Hematopoietic multipotent progenitor cell treated with erythropoietin and hydrocortisone succinate and interleukin-3 and kit ligand, for 4 days (in vitro differentiated cells): ENCODE measurements at regions not wholly inside any gene's neighbourhood (a gene's known extent, or its start where the extent isn't known, plus 50 kb on each side); places are given as distances from the start of the nearest gene placed in this dataset.

Experiments used
- DNase-seq: peaks from one replicate; pipeline ENCODE4 v3.0.0-alpha.2; 2015

DNA sequence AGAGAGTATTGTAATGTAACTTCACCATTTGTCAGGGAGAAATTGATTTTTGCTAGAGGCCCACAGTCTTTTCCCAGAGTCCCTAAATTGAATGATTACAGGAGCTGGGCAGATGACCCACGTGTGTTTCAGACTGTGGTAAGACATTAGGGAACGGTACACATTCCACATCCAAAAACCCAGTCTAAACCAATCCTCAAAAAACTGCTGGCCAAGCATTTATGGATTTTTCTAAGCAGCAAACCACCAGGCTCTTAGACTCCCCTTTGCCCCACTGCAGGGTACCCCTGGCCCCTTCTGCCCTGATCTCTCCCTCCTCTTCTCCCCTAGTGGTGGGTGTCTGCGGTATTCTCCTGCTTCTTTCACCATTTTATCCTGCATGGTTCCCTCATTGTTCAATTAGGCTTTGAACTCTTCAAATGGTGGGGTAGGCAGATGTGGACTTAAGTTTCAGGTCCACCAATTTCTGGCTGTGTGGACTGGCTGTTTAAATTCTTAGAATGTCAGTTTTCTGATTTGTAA lies 135.5 kb upstream of the SORCS3 start:
- DNase-seq = no peak

DNA sequence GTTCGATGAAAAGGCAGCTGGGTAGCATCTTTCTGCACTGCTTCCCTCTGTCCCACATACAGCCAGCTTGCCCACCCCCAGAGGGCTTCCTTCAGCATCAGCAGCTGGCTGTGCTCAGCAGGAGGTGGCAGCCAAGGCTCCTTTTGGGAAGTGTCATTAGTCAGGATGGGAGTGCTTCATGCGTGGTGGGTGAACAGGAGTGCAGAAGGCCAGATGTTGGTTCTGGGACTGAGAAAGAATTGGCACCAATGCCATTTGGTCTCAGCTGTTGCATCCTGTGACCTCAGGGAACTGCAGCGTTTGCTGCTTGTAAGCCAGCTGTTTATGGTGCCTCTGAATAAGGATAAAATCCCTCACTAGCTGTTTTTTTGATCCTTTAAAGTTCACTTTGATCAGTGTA lies 131.1 kb upstream of the SORCS3 start:
- no peak for DNase-seq

- DNase-seq = no peak
Observed at GRCh38 chr10:104510644-104511043, 130.4 kb upstream of the SORCS3 start.

DNA sequence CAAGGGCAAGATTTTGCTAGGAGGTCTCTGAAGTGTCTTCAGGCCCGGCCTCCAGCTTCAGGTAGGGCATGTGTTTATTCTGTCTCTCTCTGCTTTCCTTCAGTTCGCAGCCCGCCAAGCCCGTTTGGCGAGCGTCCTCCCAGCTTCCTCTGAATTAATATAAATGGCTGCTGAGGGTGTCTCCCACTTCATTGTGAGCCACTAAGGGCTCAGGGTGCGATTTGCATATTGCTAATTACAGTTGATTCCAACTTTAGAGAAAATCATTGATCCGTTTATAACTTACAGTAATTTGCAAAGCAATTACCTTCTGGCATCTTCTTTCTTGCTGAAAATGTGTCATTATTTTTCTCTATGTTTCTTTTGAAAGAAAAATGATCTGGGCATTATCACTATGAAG lies 128.3 kb upstream of the SORCS3 start:
- no peak for DNase-seq

DNA sequence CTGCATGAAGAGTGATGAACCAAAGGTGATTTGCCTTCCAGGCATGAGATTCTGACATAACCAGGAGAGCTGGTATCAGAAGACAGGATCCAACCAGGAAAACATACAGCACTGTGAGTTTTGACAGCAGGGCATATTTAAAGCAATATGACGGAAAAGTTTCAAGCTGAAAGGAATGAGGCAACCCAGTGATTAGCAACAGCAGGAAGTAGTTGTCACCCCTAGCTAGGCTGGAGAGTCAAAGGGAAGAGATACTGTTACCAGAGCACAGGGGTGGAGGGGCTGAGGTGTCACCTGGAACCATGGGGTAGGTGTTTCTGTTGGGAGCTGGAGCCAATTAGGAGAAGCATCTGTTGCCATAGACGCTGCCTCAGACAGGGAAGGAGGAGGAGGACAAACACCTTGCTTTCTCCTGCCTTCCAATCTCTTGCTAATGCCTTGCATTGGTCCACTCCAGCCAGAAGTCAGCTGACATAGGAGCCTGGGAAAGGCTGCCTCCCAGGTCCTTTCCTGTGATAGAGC lies 125.4 kb upstream of the SORCS3 start:
- peak; percentile 6 for DNase-seq

DNA sequence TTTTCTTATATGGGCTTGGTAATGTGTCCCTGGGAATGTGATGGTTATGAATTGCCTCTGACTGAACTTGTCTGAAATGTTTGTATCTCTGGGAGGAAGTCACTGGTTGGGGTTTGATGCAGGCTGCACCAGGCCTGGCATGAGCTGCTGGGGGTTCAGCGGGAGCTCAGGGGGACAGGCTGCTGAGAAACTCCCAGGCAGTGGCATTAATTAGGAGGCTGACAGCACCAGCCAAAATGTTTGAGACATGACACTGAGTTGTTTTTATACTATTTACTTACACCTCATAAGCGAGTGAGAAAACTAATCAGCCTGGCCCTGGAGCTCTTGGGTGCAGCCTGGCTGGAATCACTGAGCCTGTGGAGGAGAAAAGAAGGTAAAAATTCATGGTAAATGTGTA lies 124.1 kb upstream of the SORCS3 start:
- no peak for DNase-seq

GRCh38 chr10:104517946-104518345 lies 123.1 kb upstream of the SORCS3 start:
- DNase-seq = no peak

DNA sequence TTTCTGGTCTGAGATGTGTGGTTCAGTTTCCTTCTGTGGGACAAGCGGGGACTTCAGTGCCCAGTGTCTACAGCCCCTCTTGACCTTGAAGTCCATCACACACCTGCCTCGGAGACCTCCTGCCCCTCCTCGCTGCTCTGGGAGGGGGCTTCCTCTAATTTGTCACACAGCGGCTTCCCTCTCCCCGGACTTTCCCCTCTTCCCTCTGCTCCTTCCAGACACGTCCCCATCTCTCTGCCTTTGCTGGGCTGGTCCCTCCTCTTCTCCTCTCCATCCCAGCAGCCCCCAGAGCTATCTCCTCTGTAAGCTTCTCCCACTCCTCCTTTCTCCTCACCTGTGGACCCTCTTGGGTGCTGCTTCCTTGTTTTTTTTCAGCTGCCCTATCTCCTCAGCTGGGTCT lies 122.2 kb upstream of the SORCS3 start:
- no peak for DNase-seq

DNA sequence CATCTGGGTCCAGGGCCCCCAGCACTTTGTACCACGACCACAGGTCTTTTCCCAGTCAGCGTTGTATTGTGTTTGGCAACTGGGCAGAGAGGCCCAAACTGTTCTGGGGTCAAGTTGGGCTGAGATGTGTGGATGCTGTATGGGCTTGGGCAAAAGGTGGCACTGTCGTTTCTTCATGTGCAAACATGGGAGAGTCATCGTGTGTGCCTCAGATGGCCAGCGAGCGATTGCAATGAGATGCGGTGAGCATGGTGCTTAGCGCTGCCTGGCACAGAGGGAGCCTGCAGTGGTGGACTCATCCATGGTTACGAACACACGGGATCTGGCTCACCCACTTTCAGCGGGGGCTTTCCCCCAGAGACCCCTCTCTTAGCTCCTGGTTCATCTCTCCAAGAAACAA lies 120.4 kb upstream of the SORCS3 start:
- no peak for DNase-seq

- DNase-seq = peak; percentile 35
Observed at GRCh38 chr10:104521901-104522694, 119.0 kb upstream of the SORCS3 start.

DNA sequence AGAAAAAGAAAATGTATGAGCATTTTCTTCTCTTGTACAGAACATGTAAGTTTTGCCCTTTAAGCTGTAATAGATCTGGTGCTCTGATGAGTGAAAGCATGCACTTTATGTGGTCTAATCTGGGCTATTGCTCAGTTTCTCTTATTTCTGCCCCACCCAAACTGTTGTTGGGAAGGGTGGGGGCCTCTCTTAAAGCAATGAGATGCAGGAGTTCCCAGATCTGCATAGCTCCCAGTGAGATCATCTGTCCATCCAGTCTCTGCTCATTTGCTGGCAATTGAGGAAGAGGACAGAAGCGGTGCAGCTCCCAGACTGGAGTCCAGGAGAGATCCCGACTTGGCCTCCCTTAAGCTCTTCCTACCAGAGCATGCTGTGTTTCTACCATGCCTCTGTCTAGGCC lies 114.9 kb upstream of the SORCS3 start:
- no peak for DNase-seq

GRCh38 chr10:104527013-104527412 lies 114.1 kb upstream of the SORCS3 start:
- DNase-seq = no peak

- no peak for DNase-seq
Observed at GRCh38 chr10:104540181-104540580, 100.9 kb upstream of the SORCS3 start.

GRCh38 chr10:104541820-104542219 lies 99.3 kb upstream of the SORCS3 start:
- DNase-seq = no peak

DNA sequence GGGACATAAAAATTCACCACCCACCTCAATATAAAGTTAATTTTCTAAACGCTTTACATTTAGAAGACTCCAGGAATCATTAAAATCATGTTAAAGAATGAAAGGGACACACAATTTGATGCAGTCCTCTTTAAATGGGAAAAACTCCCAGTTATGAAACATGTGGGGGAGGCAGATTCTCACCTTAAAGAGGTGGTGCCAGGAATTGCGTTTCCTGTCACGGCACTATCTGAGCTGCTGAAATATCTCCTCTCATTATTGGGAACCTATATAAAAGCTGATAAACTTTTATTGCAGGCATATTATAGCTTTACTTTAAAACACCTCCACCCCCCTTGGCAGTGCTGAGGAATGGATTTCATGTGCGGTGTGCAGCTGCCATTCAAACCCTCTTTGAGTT lies 94.8 kb upstream of the SORCS3 start:
- DNase-seq = no peak

DNA sequence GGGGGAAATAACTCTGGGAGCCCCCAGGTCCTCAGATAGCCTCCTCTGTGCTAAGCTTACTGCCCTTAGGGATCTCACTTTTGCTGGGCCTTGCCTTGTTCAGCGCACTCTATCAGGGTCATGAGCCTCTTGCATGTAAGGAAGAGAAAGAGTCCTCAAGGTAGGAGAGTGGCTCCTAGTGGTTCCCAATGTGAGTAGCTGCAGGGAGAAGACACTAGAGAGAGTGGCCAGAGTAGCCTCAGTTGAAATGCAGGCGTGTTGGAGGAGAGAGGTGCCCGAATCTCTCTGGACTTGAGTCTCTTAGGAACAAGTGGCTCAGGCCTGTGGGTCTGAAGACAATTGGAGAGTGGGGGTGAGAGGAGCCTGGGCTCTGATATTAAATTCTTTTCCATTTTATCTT lies 94.3 kb upstream of the SORCS3 start:
- DNase-seq = peak; percentile 8

- peak; percentile 7 for DNase-seq
Observed at GRCh38 chr10:104548090-104548489, 93.0 kb upstream of the SORCS3 start.

GRCh38 chr10:104556831-104557230 lies 84.3 kb upstream of the SORCS3 start:
- DNase-seq = no peak

DNA sequence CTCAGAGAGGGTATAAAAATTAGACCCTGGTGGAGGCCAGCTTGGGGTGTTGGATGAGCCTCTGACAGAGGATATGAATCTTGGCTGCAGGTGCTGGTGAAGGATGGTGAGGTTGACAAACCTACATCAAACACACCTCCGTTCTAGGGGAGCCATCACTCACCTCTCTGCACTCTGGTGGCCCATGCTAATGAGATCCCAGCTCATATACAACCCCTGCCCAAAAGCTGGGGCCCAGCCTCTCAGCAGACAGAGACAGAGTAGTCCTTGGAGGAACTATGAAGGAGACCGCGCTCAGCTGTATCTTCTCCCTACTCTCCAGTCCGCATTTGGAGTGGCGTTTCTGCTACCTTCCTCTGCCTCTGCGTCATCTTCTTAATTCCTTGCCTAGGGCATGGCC lies 83.1 kb upstream of the SORCS3 start:
- DNase-seq = no peak

GRCh38 chr10:104559935-104560334 lies 81.2 kb upstream of the SORCS3 start:
- no peak for DNase-seq

GRCh38 chr10:104563051-104563450 lies 78.0 kb upstream of the SORCS3 start:
- no peak for DNase-seq

- no peak for DNase-seq
Observed at GRCh38 chr10:104563548-104563947, 77.5 kb upstream of the SORCS3 start.

GRCh38 chr10:104574427-104574826 lies 66.7 kb upstream of the SORCS3 start:
- DNase-seq = no peak

DNA sequence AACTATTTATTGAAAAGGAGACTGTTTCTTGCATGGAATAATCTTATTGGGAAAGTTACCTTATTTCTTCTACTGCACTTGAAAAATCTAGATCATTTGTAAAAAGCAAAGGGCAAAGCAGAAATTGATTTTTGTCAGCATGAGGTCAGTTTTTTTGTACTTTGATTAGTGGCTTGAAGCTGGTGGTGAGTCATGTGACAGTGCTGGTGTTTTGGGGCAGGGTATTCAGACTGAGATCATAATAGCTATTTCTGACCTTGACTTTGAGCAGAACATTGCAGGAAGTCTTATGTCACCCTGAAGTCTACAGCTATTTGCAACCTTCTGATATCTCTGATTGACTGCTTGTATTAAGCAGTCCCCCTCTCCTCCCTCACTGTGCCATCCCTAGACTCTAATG lies 66.3 kb upstream of the SORCS3 start:
- no peak for DNase-seq

DNA sequence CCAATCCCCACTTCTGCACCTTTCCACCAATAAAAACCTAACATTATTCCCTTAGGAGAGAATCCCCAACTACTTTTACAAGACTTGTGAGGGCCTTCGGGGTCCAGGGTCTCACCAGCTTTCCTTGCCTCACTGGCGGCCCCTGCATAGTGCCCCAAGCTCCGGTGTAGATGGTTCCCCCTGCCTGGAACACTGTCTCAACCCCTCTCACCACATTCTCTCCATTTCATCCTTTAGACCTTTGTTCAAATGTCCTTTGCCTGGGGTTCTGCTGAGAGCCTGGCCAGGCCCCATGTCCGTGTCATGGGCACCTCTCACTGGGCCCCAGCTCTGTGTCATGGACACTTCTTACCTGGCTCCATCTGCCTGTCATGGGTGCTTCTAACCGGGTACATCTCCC lies 64.5 kb upstream of the SORCS3 start:
- DNase-seq = no peak
